ENCODE measurements at regions not wholly inside any gene's neighbourhood (a gene's known extent, or its start where the extent isn't known, plus 50 kb on each side); places are given as distances from the start of the nearest gene placed in this dataset.

DNA sequence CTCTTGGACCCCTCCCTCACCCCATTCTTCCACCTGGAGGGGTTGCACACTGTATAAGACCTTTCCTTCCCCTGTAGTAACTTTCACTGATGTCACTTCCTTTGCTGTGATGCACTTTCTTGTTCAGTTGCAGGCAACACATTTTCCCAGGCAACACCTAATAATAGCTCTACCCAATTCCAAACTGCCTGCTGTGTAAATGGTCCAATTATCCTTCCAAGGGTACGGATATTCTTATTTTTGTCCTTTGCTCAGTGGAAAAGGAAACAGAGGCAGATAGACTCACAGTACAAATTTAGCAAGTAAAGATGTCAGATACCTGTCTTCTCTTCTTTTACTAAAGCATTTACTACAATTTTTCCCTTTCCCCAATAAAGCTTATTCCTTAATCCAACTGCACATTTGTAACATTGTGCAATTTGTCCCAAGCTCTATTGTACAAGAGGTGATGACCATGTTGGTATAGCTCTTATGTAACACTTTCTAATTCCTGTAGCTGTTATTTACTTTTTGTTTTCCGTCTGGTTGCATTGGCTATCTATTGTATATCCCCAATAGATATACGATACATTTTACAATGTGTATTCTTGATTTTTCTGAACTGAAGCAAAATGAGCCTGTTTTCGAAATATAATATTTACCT is 69.1 kb upstream of the NPFFR2 start:
- Histone ChIP-seq H3K79me2 (ENCODE audit: insufficient read depth, low read length) (no peaks in the 10 kb centered on the region), H3K9me2 (ENCODE audit: low read depth, low read length) (no peaks in the 10 kb centered on the region), H3K27me3 (ENCODE audit: insufficient read depth, low read length) (no peaks in the 10 kb centered on the region), H3K36me3 (ENCODE audit: insufficient read depth, low read length) (no peaks in the 10 kb centered on the region), H2AFZ (ENCODE audit: low read length) (no peak overlapping the region), H3K4me1 (ENCODE audit: insufficient read depth, low read length, severe bottlenecking) (no peaks in the 10 kb centered on the region), H3K9me3 (ENCODE audit: low read length) (no peaks in the 10 kb centered on the region), H3K27ac (ENCODE audit: low read depth, low read length, poor library complexity, severe bottlenecking) (no peak overlapping the region), H3K4me3 (ENCODE audit: low read depth, low read length, poor library complexity, severe bottlenecking) (no peak overlapping the region), H3F3A (ENCODE audit: insufficient read depth, low read length) (no peaks in the 10 kb centered on the region), H3K9ac (ENCODE audit: low read length) (no peak overlapping the region), H3K4me2 (ENCODE audit: low read length) (no peak overlapping the region), H4K20me1 (ENCODE audit: insufficient read depth, low read length) (no peaks in the 10 kb centered on the region)
- no peak for TF ChIP-seq EZH2 (IDR thresholded peaks at IDR 0.05; ENCODE audit: borderline replicate concordance, low read length)
- TF ChIP-seq, protein P1, sequence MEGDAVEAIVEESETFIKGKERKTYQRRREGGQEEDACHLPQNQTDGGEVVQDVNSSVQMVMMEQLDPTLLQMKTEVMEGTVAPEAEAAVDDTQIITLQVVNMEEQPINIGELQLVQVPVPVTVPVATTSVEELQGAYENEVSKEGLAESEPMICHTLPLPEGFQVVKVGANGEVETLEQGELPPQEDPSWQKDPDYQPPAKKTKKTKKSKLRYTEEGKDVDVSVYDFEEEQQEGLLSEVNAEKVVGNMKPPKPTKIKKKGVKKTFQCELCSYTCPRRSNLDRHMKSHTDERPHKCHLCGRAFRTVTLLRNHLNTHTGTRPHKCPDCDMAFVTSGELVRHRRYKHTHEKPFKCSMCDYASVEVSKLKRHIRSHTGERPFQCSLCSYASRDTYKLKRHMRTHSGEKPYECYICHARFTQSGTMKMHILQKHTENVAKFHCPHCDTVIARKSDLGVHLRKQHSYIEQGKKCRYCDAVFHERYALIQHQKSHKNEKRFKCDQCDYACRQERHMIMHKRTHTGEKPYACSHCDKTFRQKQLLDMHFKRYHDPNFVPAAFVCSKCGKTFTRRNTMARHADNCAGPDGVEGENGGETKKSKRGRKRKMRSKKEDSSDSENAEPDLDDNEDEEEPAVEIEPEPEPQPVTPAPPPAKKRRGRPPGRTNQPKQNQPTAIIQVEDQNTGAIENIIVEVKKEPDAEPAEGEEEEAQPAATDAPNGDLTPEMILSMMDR (IDR thresholded peaks at IDR 0.05; ENCODE audit: low read length): no peak

DNA sequence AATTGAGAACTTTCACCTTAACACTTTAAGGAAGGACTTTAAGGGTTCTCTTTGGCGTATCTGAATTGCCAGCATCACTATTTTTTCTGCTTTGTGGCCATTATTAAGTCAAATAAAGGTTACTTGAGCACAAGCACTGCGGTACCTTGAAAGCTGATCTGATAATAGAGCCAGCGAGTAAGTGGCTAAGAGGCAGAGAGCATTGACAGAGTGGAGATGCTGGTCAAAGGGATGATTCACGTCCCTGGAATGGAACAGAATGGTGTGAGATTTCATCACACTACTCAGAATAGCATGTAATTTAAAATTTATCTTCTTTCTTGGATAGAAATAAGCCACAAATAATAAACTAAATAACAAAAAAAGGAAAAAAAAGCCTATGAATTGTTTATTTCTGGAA is 57.1 kb upstream of the NPFFR2 start:
- no peaks in the 10 kb centered on the region for H3K27me3 ChIP-seq (ENCODE audit: insufficient read depth, low read length)
- H3K79me2 ChIP-seq (ENCODE audit: insufficient read depth, low read length): no peaks in the 10 kb centered on the region
- no peaks in the 10 kb centered on the region for H4K20me1 ChIP-seq (ENCODE audit: insufficient read depth, low read length)
- no peaks in the 10 kb centered on the region for H3F3A ChIP-seq (ENCODE audit: insufficient read depth, low read length)
- H3K4me2 ChIP-seq (ENCODE audit: low read length): no peak overlapping the region
- no peaks in the 10 kb centered on the region for H3K36me3 ChIP-seq (ENCODE audit: insufficient read depth, low read length)
- no peak overlapping the region for H3K9ac ChIP-seq (ENCODE audit: low read length)
- H3K4me3 ChIP-seq (ENCODE audit: low read depth, low read length, poor library complexity, severe bottlenecking): no peak overlapping the region
- no peaks in the 10 kb centered on the region for H3K9me2 ChIP-seq (ENCODE audit: low read depth, low read length)
- H2AFZ ChIP-seq (ENCODE audit: low read length): no peak overlapping the region
- no peak for TF ChIP-seq EZH2 (IDR thresholded peaks at IDR 0.05; ENCODE audit: borderline replicate concordance, low read length)
- TF ChIP-seq, protein P1 (IDR thresholded peaks at IDR 0.05; ENCODE audit: low read length): no peak
- H3K9me3 ChIP-seq (ENCODE audit: low read length): no peaks in the 10 kb centered on the region
- no peak overlapping the region for H3K27ac ChIP-seq (ENCODE audit: low read depth, low read length, poor library complexity, severe bottlenecking)
- H3K4me1 ChIP-seq (ENCODE audit: insufficient read depth, low read length, severe bottlenecking): no peaks in the 10 kb centered on the region

DNA sequence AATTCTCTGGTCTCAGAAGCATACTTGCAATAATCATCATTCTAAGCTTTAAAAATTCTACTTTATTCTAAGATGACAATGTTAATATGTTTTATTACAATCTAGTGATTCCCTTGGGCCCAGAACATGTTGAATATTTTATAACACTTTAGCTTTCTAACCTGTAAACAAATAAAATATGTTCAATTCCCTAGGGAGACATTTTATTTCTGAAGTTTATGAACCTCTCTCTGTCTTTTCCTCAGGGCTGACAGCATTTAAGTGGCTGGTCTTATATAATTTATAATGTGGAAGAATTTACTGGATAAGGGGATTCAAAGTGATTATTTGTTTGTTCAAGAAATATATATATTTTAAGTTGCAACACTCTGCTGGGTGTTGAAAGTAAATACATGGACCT is 55.3 kb upstream of the NPFFR2 start:
- Histone ChIP-seq H3K9ac (ENCODE audit: low read length) (no peak overlapping the region), H3K9me3 (ENCODE audit: low read length) (no peaks in the 10 kb centered on the region), H2AFZ (ENCODE audit: low read length) (no peak overlapping the region), H3K79me2 (ENCODE audit: insufficient read depth, low read length) (no peaks in the 10 kb centered on the region), H3K4me2 (ENCODE audit: low read length) (no peak overlapping the region), H3K27me3 (ENCODE audit: insufficient read depth, low read length) (no peaks in the 10 kb centered on the region), H3K36me3 (ENCODE audit: insufficient read depth, low read length) (no peaks in the 10 kb centered on the region), H3K27ac (ENCODE audit: low read depth, low read length, poor library complexity, severe bottlenecking) (no peak overlapping the region), H3F3A (ENCODE audit: insufficient read depth, low read length) (no peaks in the 10 kb centered on the region), H3K4me1 (ENCODE audit: insufficient read depth, low read length, severe bottlenecking) (no peaks in the 10 kb centered on the region), H4K20me1 (ENCODE audit: insufficient read depth, low read length) (no peaks in the 10 kb centered on the region), H3K9me2 (ENCODE audit: low read depth, low read length) (no peaks in the 10 kb centered on the region), H3K4me3 (ENCODE audit: low read depth, low read length, poor library complexity, severe bottlenecking) (no peak overlapping the region)
- no peak for TF ChIP-seq EZH2 (IDR thresholded peaks at IDR 0.05; ENCODE audit: borderline replicate concordance, low read length)
- TF ChIP-seq, protein P1 (IDR thresholded peaks at IDR 0.05; ENCODE audit: low read length): no peak
